SK-N-SH (cell line): ENCODE measurements at regions not wholly inside any gene's neighbourhood (a gene's known extent, or its start where the extent isn't known, plus 50 kb on each side); places are given as distances from the start of the nearest gene placed in this dataset.
"Not testable (repeated sequence)": the region's sequence is repeated elsewhere in the genome, so short reads cannot be mapped to it uniquely, and the experiment has no call there.

ENCODE experiments used
- CTCF ChIA-PET: fragments of 300-600, 350-600 bp; formaldehyde crosslinking; extraction: SDS; loops from one replicate; lab custom pipeline; 2021; lab: Yijun Ruan, JAX
- POLR2A ChIA-PET: fragments of 350-600 bp; sonication (Branson Sonifier 250); formaldehyde crosslinking; extraction: SDS; loops from one replicate; lab custom pipeline; 2020; ENCODE audit warnings: antibody characterized with exemption, inconsistent platforms; lab: Yijun Ruan, JAX
- DNase-seq: peaks from one replicate; pipeline ENCODE4 v3.0.0; 2012
- H2AFZ ChIP-seq: fragments of 200-600 bp; sonication (generic); 2 replicates; pipeline ENCODE4 v1.8.1; 2016; ENCODE audit warnings: antibody characterized with exemption, mild to moderate bottlenecking, low read depth
- H3F3A ChIP-seq: fragments of 200-600 bp; sonication (generic); replicated peaks from 2 replicates; pipeline ENCODE3; 2016; ENCODE audit warnings: antibody characterized with exemption, mild to moderate bottlenecking; ENCODE audit not compliant: insufficient read depth
- H3K27ac ChIP-seq, 2 experiments: fragments of 200-500 bp in 1 of 2; fragments of 200-600 bp in 1 of 2; sonication (Bioruptor generic) in 1 of 2; sonication (generic), shearing (Covaris generic) in 1 of 2; 2 replicates each; pipeline versions ENCODE4 v1.5.1 to v1.6.1; 2014 to 2016; ENCODE audit warnings: low read depth in 2 of 2, inconsistent platforms in 1 of 2, low read length in 1 of 2, mild to moderate bottlenecking in 1 of 2, mixed read lengths in 1 of 2
- H3K27me3 ChIP-seq: fragments of 200-600 bp; sonication (generic), shearing (Covaris generic); 2 replicates; pipeline ENCODE4 v1.6.1; 2016; ENCODE audit warnings: mixed run types; ENCODE audit not compliant: insufficient read depth
- H3K36me3 ChIP-seq, 2 experiments: fragments of 200-500 bp in 1 of 2; fragments of 200-600 bp in 1 of 2; sonication (Bioruptor generic) in 1 of 2; sonication (generic) in 1 of 2; replicated peaks in 1 of 2; 2 replicates each; pipeline versions ENCODE3 to v1.5.1; 2014 to 2016; ENCODE audit warnings: low read length in 1 of 2, mild to moderate bottlenecking in 1 of 2; ENCODE audit not compliant: insufficient read depth in 2 of 2, control insufficient read depth in 1 of 2
- H3K4me1 ChIP-seq, 2 experiments: fragments of 200-500 bp in 1 of 2; fragments of 200-600 bp in 1 of 2; sonication (Bioruptor generic) in 1 of 2; sonication (generic), shearing (Covaris generic) in 1 of 2; 2 replicates each; pipeline versions ENCODE4 v1.5.1 to v1.6.1; 2014 to 2016; ENCODE audit warnings: low read depth in 1 of 2, low read length in 1 of 2, mixed run types in 1 of 2; ENCODE audit not compliant: insufficient read depth in 2 of 2, control insufficient read depth in 1 of 2
- H3K4me2 ChIP-seq: fragments of 200-600 bp; sonication (generic), shearing (Covaris generic); 2 replicates; pipeline ENCODE4 v1.6.1; 2017; ENCODE audit warnings: mixed run types
- H3K4me3 ChIP-seq, 2 experiments: fragments of 200-500 bp in 1 of 2; fragments of 200-600 bp in 1 of 2; sonication (Bioruptor generic) in 1 of 2; sonication (generic), shearing (Covaris generic) in 1 of 2; 2 replicates each; pipeline versions ENCODE4 v1.5.1 to v1.8.1; 2014 to 2016; ENCODE audit warnings: low read depth in 2 of 2, inconsistent platforms in 1 of 2, low read length in 1 of 2, mild to moderate bottlenecking in 1 of 2, mixed read lengths in 1 of 2, moderate library complexity in 1 of 2
- H3K79me2 ChIP-seq: fragments of 200-600 bp; sonication (generic); 2 replicates; pipeline ENCODE4 v1.8.1; 2017; ENCODE audit warnings: mild to moderate bottlenecking; ENCODE audit not compliant: insufficient read depth
- H3K9ac ChIP-seq: fragments of 200-600 bp; sonication (generic); 2 replicates; pipeline ENCODE4 v1.6.1; 2017; ENCODE audit warnings: mixed run types
- H3K9me2 ChIP-seq: fragments of 200-600 bp; sonication (generic); 2 replicates; pipeline ENCODE4 v1.6.1; 2017; ENCODE audit warnings: mixed run types
- H3K9me3 ChIP-seq: fragments of 200-600 bp; sonication (generic); 2 replicates; pipeline ENCODE4 v1.6.1; 2017; ENCODE audit warnings: mixed run types, mild to moderate bottlenecking, moderate library complexity
- H4K20me1 ChIP-seq: fragments of 200-600 bp; sonication (generic); 2 replicates; pipeline ENCODE4 v1.6.1; 2017; ENCODE audit warnings: mild to moderate bottlenecking, mixed run types; ENCODE audit not compliant: insufficient read depth
- FOSL2 ChIP-seq: IDR thresholded peaks from 2 replicates; pipeline ENCODE4 v1.4.0; 2012; ENCODE audit warnings: low read depth, mild to moderate bottlenecking, moderate library complexity, borderline replicate concordance
- FOXM1 ChIP-seq: IDR thresholded peaks from 2 replicates; pipeline ENCODE4 v1.4.0; 2012; ENCODE audit warnings: low read depth, mild to moderate bottlenecking
- GABPA ChIP-seq: IDR thresholded peaks from 2 replicates; pipeline ENCODE4 v1.4.0; 2012; ENCODE audit warnings: low read depth, mild to moderate bottlenecking
- GATA2 ChIP-seq: sonication (generic); formaldehyde crosslinking; IDR thresholded peaks from 2 replicates; pipeline ENCODE4 v1.5.0; 2020; ENCODE audit warnings: mild to moderate bottlenecking, missing genetic modification reagents
- IRF3 ChIP-seq: fragments of 150-350 bp; IDR thresholded peaks from 2 replicates; pipeline ENCODE4 v1.6.1; 2016; ENCODE audit warnings: mild to moderate bottlenecking, low read depth, low read length
- JUND ChIP-seq: IDR thresholded peaks from 2 replicates; pipeline ENCODE4 v1.4.0; 2012
- MAX ChIP-seq: IDR thresholded peaks from 2 replicates; pipeline ENCODE4 v1.4.0; 2012; ENCODE audit warnings: low read depth
- NRF1 ChIP-seq: IDR thresholded peaks from 2 replicates; pipeline ENCODE4 v1.6.1; 2012; ENCODE audit warnings: low read depth, mild to moderate bottlenecking, low read length
- PBX3 ChIP-seq: IDR thresholded peaks from 2 replicates; pipeline ENCODE4; 2012
- POLR2AphosphoS5 ChIP-seq: IDR thresholded peaks from 2 replicates; pipeline ENCODE4 v1.6.1; 2012; ENCODE audit warnings: low read depth, low read length
- REST ChIP-seq: IDR thresholded peaks from 2 replicates; pipeline ENCODE4 v1.6.1; 2012; ENCODE audit warnings: mild to moderate bottlenecking, low read depth, low read length, moderate library complexity
- RFX5 ChIP-seq: IDR thresholded peaks from 2 replicates; pipeline ENCODE4 v1.6.1; 2012; ENCODE audit warnings: mild to moderate bottlenecking, improper control_type of control experiment, low read length
- RXRA ChIP-seq: IDR thresholded peaks from 2 replicates; pipeline ENCODE4 v1.4.0; 2012; ENCODE audit warnings: low read depth, mild to moderate bottlenecking, borderline replicate concordance
- TAF1 ChIP-seq: IDR thresholded peaks from 2 replicates; pipeline ENCODE4 v1.6.1; 2012; ENCODE audit warnings: low read depth, mild to moderate bottlenecking, low read length, moderate library complexity, borderline replicate concordance
- WGBS: methylation state at CpG from one replicate; pipeline ENCODE4 v1.1.6; 2017; ENCODE audit warnings: low lambda C conversion rate; 5-methylcytosine and 5-hydroxymethylcytosine counted together

GRCh38 chr16:87153326-87153725 lies 163.9 kb downstream of the C16orf95 start (continued):
- TF ChIP-seq RXRA (no peak), REST (no peak), PBX3 (no peak)

- H3K9me2 ChIP-seq, POLR2A ChIA-PET, H3K27ac ChIP-seq, H3F3A ChIP-seq, H3K4me1 ChIP-seq, H3K79me2 ChIP-seq, H3K9ac ChIP-seq, H3K9me3 ChIP-seq, H3K36me3 ChIP-seq, H4K20me1 ChIP-seq, DNase-seq, CTCF ChIA-PET, H3K4me2 ChIP-seq, H3K4me3 ChIP-seq, H2AFZ ChIP-seq: not testable (repeated sequence)
- H3K27me3 ChIP-seq = peaks cover 50% of the 10 kb centered on the region
- 23% methylated on average over 4 of the region's 4 CpGs for WGBS
Measured at GRCh38 chr16:87155315-87155714, 161.9 kb downstream of the C16orf95 start.

GRCh38 chr16:87156195-87156594 lies 161.0 kb downstream of the C16orf95 start:
- Histone ChIP-seq H3F3A (no peaks in the 10 kb centered on the region), H4K20me1 (no peaks in the 10 kb centered on the region), H3K4me2 (no peak overlapping the region), H3K9ac (no peak overlapping the region), H3K27ac (no peak overlapping the region), H3K4me1 (no peaks in the 10 kb centered on the region), H3K36me3 (no peaks in the 10 kb centered on the region), H2AFZ (no peak overlapping the region), H3K27me3 (peaks cover 59% of the 10 kb centered on the region), H3K4me3 (no peak overlapping the region), H3K79me2 (no peaks in the 10 kb centered on the region), H3K9me3 (no peaks in the 10 kb centered on the region), H3K9me2 (no peaks in the 10 kb centered on the region)
- WGBS = 9% methylated on average over 3 of the region's 3 CpGs
- DNase-seq = no peak
- ChIA-PET CTCF (no interaction called here), POLR2A (no interaction called here)
- no peak for TF ChIP-seq GABPA
- no peak for TF ChIP-seq FOXM1
- TF ChIP-seq POLR2AphosphoS5 = no peak
- no peak for TF ChIP-seq MAX
- TF ChIP-seq TAF1 = no peak
- no peak for TF ChIP-seq RFX5
- TF ChIP-seq NRF1 = no peak
- no peak for TF ChIP-seq IRF3
- no peak for TF ChIP-seq FOSL2
- no peak for TF ChIP-seq JUND
- TF ChIP-seq GATA2 = no peak
